NCI-H345 (cell line): ENCODE measurements at regions not wholly inside any gene's neighbourhood (a gene's known extent, or its start where the extent isn't known, plus 50 kb on each side); places are given as distances from the start of the nearest gene placed in this dataset.

Experiments used
- DNase-seq: peaks from one replicate; lab custom pipeline; 2025; lab: John Stamatoyannopoulos, UW

GRCh38 chr5:67266654-67267350 lies 70.2 kb upstream of the CD180 start:
- no peak for DNase-seq

- DNase-seq: no peak
Observed at GRCh38 chr5:67265951-67266350, 69.4 kb upstream of the CD180 start.

- DNase-seq: peak; percentile 7
Observed at GRCh38 chr5:67263656-67264408, 67.2 kb upstream of the CD180 start.

GRCh38 chr5:67262956-67263355 lies 66.4 kb upstream of the CD180 start:
- DNase-seq: no peak

GRCh38 chr5:67262206-67262605 lies 65.6 kb upstream of the CD180 start:
- no peak for DNase-seq

GRCh38 chr5:67259548-67260215 lies 63.1 kb upstream of the CD180 start:
- DNase-seq: no peak

- DNase-seq: no peak
Observed at GRCh38 chr5:67257500-67257899, 60.9 kb upstream of the CD180 start.

GRCh38 chr5:67257077-67257476 lies 60.5 kb upstream of the CD180 start:
- DNase-seq: no peak

GRCh38 chr5:67255881-67256280 lies 59.3 kb upstream of the CD180 start:
- no peak for DNase-seq

GRCh38 chr5:67253911-67254310 lies 57.3 kb upstream of the CD180 start:
- DNase-seq: no peak

- DNase-seq: peak; percentile 57
Observed at GRCh38 chr5:67249590-67249895, 52.9 kb upstream of the CD180 start.

- DNase-seq: no peak
Observed at GRCh38 chr5:67248703-67249589, 52.3 kb upstream of the CD180 start.

GRCh38 chr5:67246546-67247268 lies 50.1 kb upstream of the CD180 start:
- DNase-seq: no peak
